Activated T-helper 1 cell treated with anti-CD3 and anti-CD28 coated beads, Interleukin-12 subunit alpha, Interleukin-12 subunit beta, Interleukin-2, Interleukin-4 antibody, amounts not matched to agents 30 ng/mL and 10 ng/mL and 1 ng/mL, durations not matched to agents 14 hours and 24 hours and 36 hours (primary cell): ENCODE measurements at regions not wholly inside any gene's neighbourhood (a gene's known extent, or its start where the extent isn't known, plus 50 kb on each side); places are given as distances from the start of the nearest gene placed in this dataset.

ENCODE experiments used
- DNase-seq: peaks from one replicate; pipeline ENCODE4 v3.0.0; 2021; ENCODE audit warnings: low spot score
- H3K27ac Mint-ChIP-seq: one replicate; pipeline ENCODE4 v1.8.0; 2021; ENCODE audit warnings: mild to moderate bottlenecking, mixed read lengths
- H3K27me3 Mint-ChIP-seq: one replicate; pipeline ENCODE4 v1.8.0; 2022; ENCODE audit warnings: mild to moderate bottlenecking, moderate library complexity, mixed read lengths; ENCODE audit not compliant: insufficient read depth
- H3K36me3 Mint-ChIP-seq: one replicate; pipeline ENCODE4 v1.8.0; 2021; ENCODE audit warnings: low read depth, mixed read lengths
- H3K4me1 Mint-ChIP-seq: one replicate; pipeline ENCODE4 v1.8.0; 2021; ENCODE audit warnings: low read depth, mixed read lengths
- H3K4me3 Mint-ChIP-seq: one replicate; pipeline ENCODE4 v1.8.0; 2021; ENCODE audit warnings: mild to moderate bottlenecking, moderate library complexity, mixed read lengths
- H3K9me3 Mint-ChIP-seq: one replicate; pipeline ENCODE4 v1.8.0; 2021; ENCODE audit warnings: mixed read lengths
- intact Hi-C: fragments of 100-400 bp; cut with micrococcal nuclease; formaldehyde crosslinking; loops from one replicate; pipeline ENCODE4 v1.15.1; 2024

DNA sequence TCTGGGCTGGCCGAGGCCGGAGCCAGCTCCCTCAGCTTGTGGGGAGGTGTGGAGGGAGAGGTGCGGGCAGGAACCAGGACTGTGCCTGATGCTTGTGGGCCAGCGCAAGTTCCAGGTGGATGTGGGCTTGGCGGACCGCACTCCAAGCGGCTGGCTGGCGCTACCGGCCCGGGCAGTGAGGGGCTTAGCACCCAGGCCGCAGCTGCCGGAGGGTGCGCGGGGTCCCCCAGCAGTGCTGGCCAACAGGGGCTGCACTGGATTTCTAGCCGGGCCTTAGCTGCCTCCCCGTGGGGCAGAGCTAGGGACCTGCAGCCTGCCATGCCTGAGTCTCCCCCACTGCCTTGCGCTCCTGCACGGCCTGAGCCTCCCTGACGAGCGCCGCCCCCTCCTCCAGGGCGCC lies 242.8 kb downstream of the CCSER2 start:
- H3K4me3 Mint-ChIP-seq, result no peak overlapping the region

DNA sequence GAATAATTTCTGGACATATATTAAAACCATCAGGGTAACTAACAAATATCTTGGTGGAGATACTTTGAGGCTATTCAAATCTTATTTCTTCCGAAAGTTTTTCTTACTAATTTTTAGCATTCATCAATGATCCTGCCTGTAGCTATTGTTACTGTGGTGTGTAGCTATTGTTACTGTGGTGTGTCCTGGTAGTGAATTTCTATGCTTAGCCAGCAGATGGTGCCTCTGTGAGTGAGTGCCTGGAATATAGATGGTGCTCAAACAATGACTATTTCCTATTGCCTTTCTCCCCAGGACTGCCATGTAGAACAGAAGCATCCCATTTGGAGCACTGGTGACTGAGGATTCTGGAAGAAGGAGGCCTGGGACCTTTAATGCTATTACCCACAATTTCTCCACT lies 245.7 kb downstream of the CCSER2 start:
- Mint-ChIP-seq H3K36me3 (no peaks in the 10 kb centered on the region), H3K4me3 (no peak overlapping the region), H3K4me1 (no peaks in the 10 kb centered on the region), H3K27ac (no peak overlapping the region), H3K9me3 (no peaks in the 10 kb centered on the region), H3K27me3 (peaks cover 3% of the 10 kb centered on the region)
- no peak for DNase-seq
- intact Hi-C loops, result no loop called here

More for the DNA sequence above, 242.8 kb downstream of the CCSER2 start:
- Mint-ChIP-seq H3K36me3 (no peaks in the 10 kb centered on the region), H3K27me3 (peaks cover 7% of the 10 kb centered on the region), H3K27ac (no peak overlapping the region), H3K9me3 (no peaks in the 10 kb centered on the region), H3K4me1 (no peaks in the 10 kb centered on the region)
- DNase-seq, result no peak
- intact Hi-C loops, result no loop called here

DNA sequence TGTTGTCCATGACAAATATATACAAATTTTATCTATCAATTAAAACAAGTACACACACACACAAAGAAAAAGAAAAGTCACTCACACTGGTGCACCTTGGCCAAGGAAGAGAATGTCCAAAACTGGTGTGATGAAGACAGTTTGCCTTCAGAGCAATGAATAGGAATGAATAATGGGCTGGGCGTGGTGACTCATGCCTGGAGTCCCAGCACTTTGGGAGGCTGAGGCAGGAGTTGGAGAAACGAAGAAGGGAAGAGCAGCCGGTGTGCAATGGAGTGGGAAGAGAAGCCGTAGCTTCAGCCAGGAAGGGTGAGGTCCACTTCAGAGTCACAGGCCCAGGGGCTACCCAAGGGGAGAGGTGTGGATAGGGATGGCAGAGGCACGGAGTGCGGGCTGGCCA lies 253.6 kb downstream of the CCSER2 start:
- DNase-seq, result no peak
- H3K27ac Mint-ChIP-seq, result no peak overlapping the region
- no peaks in the 10 kb centered on the region for H3K27me3 Mint-ChIP-seq
- H3K9me3 Mint-ChIP-seq, result no peaks in the 10 kb centered on the region
- H3K36me3 Mint-ChIP-seq, result no peaks in the 10 kb centered on the region
- intact Hi-C loops, result no loop called here
- H3K4me1 Mint-ChIP-seq, result no peaks in the 10 kb centered on the region
- no peak overlapping the region for H3K4me3 Mint-ChIP-seq

DNA sequence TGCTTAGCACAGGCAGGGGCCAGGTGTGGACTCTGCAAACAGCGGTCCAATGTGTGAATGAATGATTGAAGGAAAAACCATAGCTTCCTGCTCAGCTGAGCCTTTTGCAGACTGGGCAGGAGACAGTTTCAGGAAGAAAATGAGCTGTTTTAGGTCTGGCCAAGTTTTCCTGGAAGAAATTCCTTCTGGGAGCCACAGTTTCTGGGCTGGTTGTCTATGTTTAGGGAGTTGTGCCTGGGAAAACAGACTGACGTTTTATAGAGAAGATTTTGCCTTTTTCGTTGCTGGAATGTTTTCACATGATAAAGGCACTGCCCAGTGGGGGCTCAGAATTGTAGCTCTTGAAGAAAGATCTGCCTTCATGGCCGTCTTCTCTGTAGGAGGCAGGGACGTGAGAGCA lies 255.1 kb downstream of the CCSER2 start:
- no peaks in the 10 kb centered on the region for H3K36me3 Mint-ChIP-seq
- H3K27me3 Mint-ChIP-seq, result no peaks in the 10 kb centered on the region
- intact Hi-C loops, result no loop called here
- no peaks in the 10 kb centered on the region for H3K4me1 Mint-ChIP-seq
- no peak overlapping the region for H3K27ac Mint-ChIP-seq
- no peak for DNase-seq
- no peaks in the 10 kb centered on the region for H3K9me3 Mint-ChIP-seq
- no peak overlapping the region for H3K4me3 Mint-ChIP-seq

DNA sequence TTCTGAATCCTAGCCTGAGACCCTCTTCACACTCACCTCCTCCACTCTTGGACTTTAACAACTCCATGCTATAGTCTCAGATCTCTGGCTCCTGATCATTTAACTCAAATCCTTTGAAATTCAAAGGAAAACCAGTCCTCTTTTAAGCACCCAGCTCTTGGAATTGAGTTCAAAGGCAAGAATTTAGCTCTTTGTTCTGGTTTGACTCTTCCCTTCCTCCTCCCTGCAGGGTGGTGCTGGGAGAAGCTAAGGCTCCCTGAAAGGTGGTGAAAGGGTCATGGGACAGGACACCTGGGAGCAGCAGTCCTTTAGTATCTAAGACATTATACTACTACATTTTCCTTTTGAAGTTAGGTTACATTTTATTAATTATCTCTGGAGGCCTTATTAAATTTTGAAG lies 259.4 kb downstream of the CCSER2 start:
- DNase-seq, result no peak
- intact Hi-C loops, result no loop called here
- Mint-ChIP-seq H3K27me3 (peaks cover 8% of the 10 kb centered on the region), H3K4me3 (no peak overlapping the region), H3K36me3 (no peaks in the 10 kb centered on the region), H3K4me1 (no peaks in the 10 kb centered on the region), H3K9me3 (no peaks in the 10 kb centered on the region), H3K27ac (no peak overlapping the region)

DNA sequence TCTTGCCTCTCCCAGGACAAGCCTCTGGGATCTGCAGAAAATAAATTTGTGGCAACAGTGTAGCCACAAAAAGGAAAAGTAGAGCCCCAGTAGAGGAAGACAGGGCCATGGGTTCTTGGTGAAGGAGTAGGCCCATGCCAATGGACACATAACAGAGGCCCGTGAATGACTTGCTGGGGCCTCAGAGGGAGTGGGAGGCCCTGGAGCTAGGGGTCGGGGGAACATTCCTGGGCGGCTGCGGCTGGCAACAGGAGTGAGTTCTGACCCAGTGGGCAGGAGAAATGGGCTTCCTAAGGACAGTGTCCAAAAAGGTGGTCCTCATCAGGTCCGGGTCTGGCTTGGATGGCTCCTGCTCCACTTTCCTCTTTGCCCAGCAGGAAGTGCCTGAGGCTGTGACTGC lies 260.0 kb downstream of the CCSER2 start:
- no peak for DNase-seq
- no peak overlapping the region for H3K4me3 Mint-ChIP-seq
- no peaks in the 10 kb centered on the region for H3K4me1 Mint-ChIP-seq
- no peaks in the 10 kb centered on the region for H3K36me3 Mint-ChIP-seq
- H3K27me3 Mint-ChIP-seq, result peaks cover 8% of the 10 kb centered on the region
- intact Hi-C loops, result no loop called here
- H3K27ac Mint-ChIP-seq, result no peak overlapping the region
- no peaks in the 10 kb centered on the region for H3K9me3 Mint-ChIP-seq

DNA sequence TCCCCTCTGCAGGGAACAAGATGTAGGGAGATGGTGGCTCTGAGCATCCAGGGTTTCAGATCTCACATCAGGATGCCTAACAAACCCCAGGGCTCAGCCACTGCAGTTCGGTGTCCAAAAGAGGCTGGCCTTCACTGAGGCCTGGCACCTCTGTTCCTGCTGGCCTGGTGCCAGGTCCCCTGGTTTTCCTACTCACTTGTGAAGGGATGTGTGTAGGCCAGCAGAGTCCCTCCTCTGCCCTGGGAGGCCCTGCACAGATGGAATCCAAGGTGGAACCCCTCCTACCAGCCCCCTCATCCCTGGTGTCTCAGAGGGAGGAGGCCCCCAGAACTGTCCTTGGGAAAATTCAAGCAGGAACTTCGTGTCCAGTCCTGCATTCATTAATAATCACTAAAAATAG lies 260.6 kb downstream of the CCSER2 start:
- Mint-ChIP-seq H3K27me3 (peaks cover 8% of the 10 kb centered on the region), H3K27ac (no peak overlapping the region), H3K9me3 (no peaks in the 10 kb centered on the region), H3K36me3 (no peaks in the 10 kb centered on the region), H3K4me3 (no peak overlapping the region), H3K4me1 (no peaks in the 10 kb centered on the region)
- intact Hi-C loops, result no loop called here
- no peak for DNase-seq

DNA sequence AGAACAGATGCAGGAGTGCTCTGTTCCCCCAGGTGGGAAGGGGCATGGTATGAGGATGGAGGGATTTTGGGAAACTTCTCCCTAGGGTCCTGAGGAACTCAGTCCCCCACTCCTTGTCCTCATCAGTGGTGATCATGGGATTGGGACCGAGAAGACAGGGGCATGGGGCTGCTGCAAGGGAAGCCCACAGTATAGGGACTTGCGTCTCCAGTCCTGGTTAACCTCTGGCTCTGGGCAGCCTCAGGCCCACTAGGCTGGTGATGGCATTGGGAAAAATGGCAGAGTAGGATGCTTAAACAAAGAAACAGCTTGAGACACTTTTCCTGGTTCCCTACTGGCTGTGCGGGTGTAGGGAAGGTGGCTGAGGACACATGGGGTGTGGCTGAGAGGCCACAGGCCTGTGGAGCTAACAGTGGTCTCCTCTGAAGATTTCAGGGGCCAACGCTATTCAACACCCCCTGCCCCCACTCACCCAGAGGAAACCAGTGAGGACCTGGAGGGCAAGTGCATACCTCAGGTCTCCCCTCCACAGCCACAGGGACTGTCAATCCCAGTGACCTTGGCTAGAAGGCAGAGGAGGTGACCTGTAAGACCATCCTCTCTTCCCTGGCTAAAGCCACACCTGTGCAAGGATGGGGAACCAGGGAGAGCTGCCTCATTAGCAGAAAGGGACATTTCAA lies 261.3 kb downstream of the CCSER2 start:
- Mint-ChIP-seq H3K36me3 (no peaks in the 10 kb centered on the region), H3K9me3 (no peaks in the 10 kb centered on the region), H3K4me1 (no peaks in the 10 kb centered on the region), H3K27ac (no peak overlapping the region), H3K4me3 (no peak overlapping the region), H3K27me3 (peaks cover 8% of the 10 kb centered on the region)
- no peak for DNase-seq
- intact Hi-C loops, result no loop called here

DNA sequence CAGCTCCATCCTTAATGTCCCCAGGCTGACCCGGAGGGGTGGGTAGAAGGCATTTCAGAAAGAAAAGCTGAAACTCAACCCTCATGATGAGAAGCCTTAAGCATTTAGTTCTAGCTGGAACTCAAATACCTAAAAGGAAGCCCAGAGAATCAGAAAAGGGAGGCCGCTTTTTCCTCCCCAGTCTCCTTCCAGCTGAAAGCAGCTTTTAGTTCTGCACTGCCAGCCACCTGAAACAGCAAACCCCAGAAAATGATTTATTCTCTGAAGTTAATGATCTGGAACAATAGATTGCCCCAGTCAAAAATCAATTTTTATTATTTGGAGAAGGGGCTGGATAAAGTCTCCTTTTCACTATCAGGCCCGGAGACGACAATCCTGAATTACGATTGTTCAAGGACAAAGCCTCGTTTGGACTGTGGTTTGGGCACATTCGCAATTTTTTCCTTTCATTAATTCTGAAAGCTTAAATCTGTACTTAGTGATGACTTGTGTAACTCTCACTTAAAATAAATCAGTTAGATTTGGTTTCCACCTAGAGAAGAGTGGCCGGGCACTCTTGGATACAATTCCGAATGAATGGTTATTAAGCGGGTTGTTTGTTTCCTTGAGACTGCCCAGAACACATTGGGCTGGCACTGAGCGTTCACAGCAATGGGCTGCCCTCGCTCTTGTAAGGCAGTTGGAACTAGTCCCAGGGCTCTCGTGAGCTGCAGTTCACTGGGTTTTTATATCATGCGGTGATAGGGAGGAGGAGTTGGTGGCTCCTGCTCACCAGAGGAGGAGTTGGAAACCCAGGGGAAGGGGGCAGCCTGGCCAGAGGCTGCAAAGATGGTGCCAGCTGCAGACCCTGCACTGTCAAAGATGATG lies 262.2 kb downstream of the CCSER2 start:
- no peaks in the 10 kb centered on the region for H3K4me1 Mint-ChIP-seq
- no peak overlapping the region for H3K4me3 Mint-ChIP-seq
- H3K36me3 Mint-ChIP-seq, result no peaks in the 10 kb centered on the region
- H3K9me3 Mint-ChIP-seq, result no peaks in the 10 kb centered on the region
- no peak for DNase-seq
- H3K27ac Mint-ChIP-seq, result no peak overlapping the region
- H3K27me3 Mint-ChIP-seq, result peaks cover 8% of the 10 kb centered on the region
- intact Hi-C loops, result no loop called here

DNA sequence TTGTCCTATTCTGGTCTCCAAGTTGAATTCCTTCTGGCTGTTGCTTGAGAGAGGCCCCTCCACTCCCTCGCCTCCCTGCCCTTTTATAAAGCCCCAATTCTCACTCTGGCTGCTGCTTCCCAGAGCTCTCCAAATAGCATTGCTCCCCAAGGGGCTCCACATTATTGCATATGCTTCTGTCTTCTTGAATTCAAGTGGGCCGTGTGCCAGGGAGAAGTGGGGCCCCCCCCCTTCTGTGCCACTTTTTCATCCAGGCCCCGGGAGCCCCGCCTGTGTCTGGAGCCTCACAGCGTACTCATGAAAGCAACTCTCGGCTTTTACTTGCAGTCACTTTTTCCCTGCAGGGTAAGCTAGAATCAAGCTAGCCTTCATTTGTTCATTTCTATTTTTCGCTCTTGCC lies 265.1 kb downstream of the CCSER2 start:
- intact Hi-C loops, result no loop called here
- Mint-ChIP-seq H3K9me3 (no peaks in the 10 kb centered on the region), H3K27me3 (peaks cover 8% of the 10 kb centered on the region), H3K4me3 (no peak overlapping the region), H3K36me3 (no peaks in the 10 kb centered on the region), H3K4me1 (no peaks in the 10 kb centered on the region), H3K27ac (no peak overlapping the region)
- DNase-seq, result no peak

DNA sequence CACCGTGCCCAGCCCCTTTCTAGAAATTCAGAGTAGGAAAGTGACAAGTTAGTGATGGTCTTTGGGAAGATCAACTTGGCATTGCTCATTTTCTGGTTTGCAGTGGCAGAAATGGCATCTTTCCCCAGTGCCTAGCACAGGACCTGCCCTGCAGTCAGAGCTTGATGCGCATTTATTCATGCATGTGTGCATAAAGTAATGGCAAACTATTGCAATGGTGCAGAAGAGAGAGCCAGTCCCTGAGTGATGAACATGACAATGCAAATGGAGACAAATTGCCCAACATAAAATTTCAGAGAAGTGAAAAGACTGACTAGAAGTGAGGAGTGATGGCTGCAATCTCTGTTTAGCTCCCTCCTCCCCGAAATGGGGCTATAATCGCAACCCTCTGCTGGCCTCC lies 268.2 kb downstream of the CCSER2 start:
- intact Hi-C loops, result no loop called here
- H3K27ac Mint-ChIP-seq, result no peak overlapping the region
- no peak overlapping the region for H3K4me3 Mint-ChIP-seq
- DNase-seq, result no peak
- H3K4me1 Mint-ChIP-seq, result no peaks in the 10 kb centered on the region
- H3K36me3 Mint-ChIP-seq, result no peaks in the 10 kb centered on the region
- no peaks in the 10 kb centered on the region for H3K9me3 Mint-ChIP-seq
- no peaks in the 10 kb centered on the region for H3K27me3 Mint-ChIP-seq

DNA sequence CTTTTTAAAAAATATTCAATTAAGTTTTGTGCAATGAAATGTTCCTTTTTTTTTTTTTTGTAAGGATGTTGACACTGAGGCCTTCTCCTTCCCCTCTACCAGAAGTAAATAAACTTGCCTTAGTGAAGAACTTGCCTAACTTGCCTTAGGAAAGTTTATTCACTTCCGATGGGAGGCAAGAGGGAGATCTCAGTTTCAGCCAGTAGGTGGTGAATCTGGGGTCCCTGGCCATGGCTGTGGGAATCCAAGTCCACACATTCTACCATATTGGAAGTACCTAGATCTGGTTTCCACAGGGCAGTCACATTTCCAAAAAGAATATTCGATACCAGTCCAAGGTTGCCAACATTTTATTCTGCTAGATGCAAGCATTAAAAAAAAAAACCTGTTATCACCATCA lies 270.9 kb downstream of the CCSER2 start:
- no peak for DNase-seq
- no peaks in the 10 kb centered on the region for H3K36me3 Mint-ChIP-seq
- H3K4me3 Mint-ChIP-seq, result no peak overlapping the region
- no peaks in the 10 kb centered on the region for H3K9me3 Mint-ChIP-seq
- H3K27me3 Mint-ChIP-seq, result no peaks in the 10 kb centered on the region
- no peak overlapping the region for H3K27ac Mint-ChIP-seq
- intact Hi-C loops, result no loop called here
- H3K4me1 Mint-ChIP-seq, result no peaks in the 10 kb centered on the region

DNA sequence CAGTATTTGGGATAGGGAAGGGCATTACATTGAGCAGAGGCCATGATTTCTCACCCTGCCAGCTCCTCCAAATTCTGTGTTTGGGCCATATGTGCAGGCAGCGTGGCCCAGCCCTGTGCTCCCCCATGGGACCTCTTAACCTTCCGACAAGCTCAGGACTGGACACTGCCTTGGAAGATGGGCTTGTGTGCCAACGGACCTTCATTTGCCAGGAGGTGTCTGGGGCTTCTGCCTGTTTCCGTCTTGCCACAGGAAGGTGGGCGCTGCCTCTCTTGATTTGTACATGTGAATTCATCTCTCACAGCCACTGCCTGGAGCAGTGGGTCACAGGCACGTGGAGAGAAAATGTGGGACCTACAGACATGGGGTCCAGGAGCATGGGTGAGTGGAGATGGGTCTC lies 272.6 kb downstream of the CCSER2 start:
- no peaks in the 10 kb centered on the region for H3K27me3 Mint-ChIP-seq
- no peak overlapping the region for H3K4me3 Mint-ChIP-seq
- H3K27ac Mint-ChIP-seq, result no peak overlapping the region
- no peaks in the 10 kb centered on the region for H3K9me3 Mint-ChIP-seq
- intact Hi-C loops, result no loop called here
- no peak for DNase-seq
- H3K36me3 Mint-ChIP-seq, result no peaks in the 10 kb centered on the region
- H3K4me1 Mint-ChIP-seq, result no peaks in the 10 kb centered on the region
